ENCODE measurements at regions not wholly inside any gene's neighbourhood (a gene's known extent, or its start where the extent isn't known, plus 50 kb on each side); places are given as distances from the start of the nearest gene placed in this dataset.

DNA sequence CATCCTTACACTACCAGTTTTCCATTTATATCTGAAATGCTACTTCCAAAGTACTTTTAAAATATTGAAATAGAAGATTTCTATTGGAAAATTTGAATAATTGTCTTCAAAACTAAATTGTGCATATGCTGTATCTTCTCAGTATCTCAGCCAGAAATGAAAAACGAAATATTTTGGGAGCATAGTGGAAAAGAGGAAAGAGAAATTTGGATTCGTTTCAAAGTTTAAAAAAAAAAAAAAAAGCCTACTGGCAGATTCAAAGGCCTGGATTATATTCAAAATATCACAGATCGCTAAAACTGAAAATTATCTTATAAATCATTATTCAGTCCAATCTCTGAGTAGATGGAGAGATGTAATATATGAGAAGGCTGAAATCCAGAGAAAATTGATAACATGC lies 440.7 kb downstream of the TAF11L14 start:
- H3K27me3 ChIP-seq (ENCODE audit: insufficient read depth, low read length): no peaks in the 10 kb centered on the region
- no peak overlapping the region for H3K4me3 ChIP-seq (ENCODE audit: low read length)
- no peaks in the 10 kb centered on the region for H3K9me3 ChIP-seq (ENCODE audit: low read depth, low read length)
- H3K4me1 ChIP-seq (ENCODE audit: insufficient read depth, low read length): no peaks in the 10 kb centered on the region

DNA sequence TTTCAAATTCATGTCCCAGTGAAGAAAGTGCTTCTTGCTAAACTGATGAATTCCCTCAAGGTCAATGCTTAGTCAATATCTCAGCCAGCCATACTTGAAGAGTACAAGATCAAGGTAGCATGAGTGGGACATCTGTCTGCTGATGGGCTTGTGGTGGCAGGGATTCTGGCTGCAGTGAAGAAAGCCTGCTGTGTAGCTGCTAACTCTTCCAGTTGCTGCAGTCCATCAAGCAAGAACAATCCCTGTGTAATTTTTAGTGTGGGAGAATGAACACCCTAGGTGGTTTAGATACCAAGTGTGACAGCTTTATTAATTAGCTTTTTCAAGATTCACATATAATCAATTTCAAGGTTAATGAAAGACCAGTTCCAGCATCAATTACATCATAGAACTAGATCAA lies 443.9 kb downstream of the TAF11L14 start:
- no peaks in the 10 kb centered on the region for H3K9me3 ChIP-seq (ENCODE audit: low read depth, low read length)

DNA sequence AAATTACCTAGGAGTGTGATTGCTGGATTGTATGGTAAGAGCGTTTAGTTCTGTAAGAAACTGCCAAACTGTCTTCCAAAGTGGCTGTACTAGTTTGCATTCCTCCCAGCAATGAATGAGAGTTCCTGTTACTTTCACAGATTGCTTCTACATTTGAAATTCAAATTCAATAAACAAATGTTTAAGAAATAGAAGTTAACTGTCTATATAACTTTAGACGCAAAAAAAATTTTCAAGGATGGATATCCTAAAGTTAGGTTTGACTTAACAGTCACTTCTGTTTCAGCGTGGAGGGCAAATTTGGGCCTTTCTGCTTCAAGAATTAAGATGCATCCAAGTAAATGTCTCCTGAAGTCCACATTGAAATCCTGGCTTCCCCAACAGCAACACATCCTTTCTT lies 445.6 kb downstream of the TAF11L14 start:
- Histone ChIP-seq H3K4me1 (ENCODE audit: insufficient read depth, low read length) (no peaks in the 10 kb centered on the region), H3K4me3 (ENCODE audit: low read length) (no peak overlapping the region), H3K27me3 (ENCODE audit: insufficient read depth, low read length) (no peaks in the 10 kb centered on the region), H3K9me3 (ENCODE audit: low read depth, low read length) (no peaks in the 10 kb centered on the region)

More for the DNA sequence above, 443.9 kb downstream of the TAF11L14 start:
- Histone ChIP-seq H3K4me3 (ENCODE audit: low read length) (no peak overlapping the region), H3K27me3 (ENCODE audit: insufficient read depth, low read length) (no peaks in the 10 kb centered on the region), H3K4me1 (ENCODE audit: insufficient read depth, low read length) (no peaks in the 10 kb centered on the region)

DNA sequence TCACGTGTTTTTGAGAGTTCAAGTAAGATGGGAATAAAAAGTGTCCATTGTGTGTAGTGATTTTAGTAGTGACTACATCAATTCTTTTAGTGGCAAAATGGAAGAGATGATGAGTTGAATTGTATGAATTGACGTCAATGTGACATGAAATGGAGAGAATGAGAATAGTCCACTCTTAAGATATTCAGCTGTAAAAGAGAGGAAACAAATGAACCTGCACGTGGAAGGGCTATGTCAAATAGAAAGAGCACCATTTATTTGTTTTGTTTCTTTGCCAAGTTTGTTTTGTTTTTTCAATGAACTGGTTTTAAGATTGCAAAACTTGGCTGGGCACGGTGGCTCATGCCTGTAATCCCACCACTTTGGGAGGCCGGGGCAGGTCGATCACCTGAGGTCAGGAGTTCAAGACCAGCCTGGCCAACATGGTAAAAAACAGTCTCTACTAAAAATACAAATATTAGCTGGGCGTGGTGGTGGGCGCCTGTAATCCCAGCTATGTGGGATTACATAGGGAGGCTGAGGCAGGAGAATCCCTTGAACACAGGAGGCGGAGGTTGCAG lies 453.8 kb downstream of the TAF11L14 start:
- no peaks in the 10 kb centered on the region for H3K4me1 ChIP-seq (ENCODE audit: insufficient read depth, low read length)
- H3K27me3 ChIP-seq (ENCODE audit: insufficient read depth, low read length): no peaks in the 10 kb centered on the region
- H3K9me3 ChIP-seq (ENCODE audit: low read depth, low read length): no peaks in the 10 kb centered on the region
- no peak overlapping the region for H3K4me3 ChIP-seq (ENCODE audit: low read length)

DNA sequence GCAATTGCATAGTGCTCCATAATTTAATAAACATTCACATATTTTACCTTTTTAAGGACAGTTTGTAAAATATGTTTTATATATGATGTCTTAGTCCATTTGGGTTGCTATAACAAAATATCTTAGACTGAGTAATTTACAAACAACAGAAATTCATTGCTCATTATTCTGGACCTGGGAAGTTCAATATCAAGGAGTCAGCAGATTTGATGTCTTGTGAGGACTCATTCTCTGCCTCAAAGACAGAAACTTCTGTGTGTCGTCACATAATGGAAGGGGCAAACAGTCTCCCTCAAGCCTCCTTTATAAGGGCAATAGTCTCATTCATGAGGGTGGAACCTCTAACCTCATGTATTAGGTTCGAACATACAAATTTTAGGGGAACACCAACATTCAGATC lies 455.9 kb downstream of the TAF11L14 start:
- no peaks in the 10 kb centered on the region for H3K9me3 ChIP-seq (ENCODE audit: low read depth, low read length)
- no peak overlapping the region for H3K4me3 ChIP-seq (ENCODE audit: low read length)
- H3K4me1 ChIP-seq (ENCODE audit: insufficient read depth, low read length): no peaks in the 10 kb centered on the region
- H3K27me3 ChIP-seq (ENCODE audit: insufficient read depth, low read length): no peaks in the 10 kb centered on the region

DNA sequence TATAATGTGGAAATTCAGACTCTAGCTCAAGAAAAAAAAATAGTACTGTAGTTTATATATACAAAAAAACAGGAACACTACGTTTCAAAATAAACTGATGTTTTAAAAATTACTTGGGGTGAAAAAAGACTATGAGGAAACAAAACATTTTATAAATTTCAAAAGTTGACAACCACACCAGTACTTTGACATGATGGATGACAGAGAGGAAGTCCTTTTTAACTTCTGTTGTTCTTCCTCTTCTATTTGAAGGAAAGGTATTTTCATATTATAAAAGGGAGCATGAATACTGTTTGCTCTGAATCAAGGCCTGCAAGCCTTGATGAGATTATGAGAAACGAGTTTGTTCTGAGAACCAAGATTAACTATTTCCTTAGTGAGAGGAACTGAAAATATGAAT lies 456.9 kb downstream of the TAF11L14 start:
- no peaks in the 10 kb centered on the region for H3K27me3 ChIP-seq (ENCODE audit: insufficient read depth, low read length)
- no peaks in the 10 kb centered on the region for H3K9me3 ChIP-seq (ENCODE audit: low read depth, low read length)

DNA sequence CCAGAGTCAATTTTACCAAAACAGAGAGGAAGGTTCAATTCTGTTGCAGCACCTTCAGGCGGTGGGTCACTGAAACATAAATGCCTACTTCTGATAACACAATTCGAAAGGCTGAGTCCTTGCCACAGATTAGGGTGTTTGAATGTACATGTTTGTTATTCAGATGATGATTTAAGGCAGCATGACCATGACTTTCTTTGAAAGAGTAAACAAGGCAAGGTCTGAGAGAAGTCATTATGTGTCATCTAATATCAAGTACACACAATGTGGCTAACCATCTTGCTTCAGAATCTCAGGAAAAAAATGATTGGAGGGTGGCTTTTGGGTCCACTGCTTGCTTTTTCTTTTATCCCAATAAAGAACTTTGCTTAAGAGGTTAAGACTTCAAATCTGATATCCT lies 457.5 kb downstream of the TAF11L14 start:
- H3K4me3 ChIP-seq (ENCODE audit: low read length): no peak overlapping the region
- no peaks in the 10 kb centered on the region for H3K9me3 ChIP-seq (ENCODE audit: low read depth, low read length)
- H3K27me3 ChIP-seq (ENCODE audit: insufficient read depth, low read length): no peaks in the 10 kb centered on the region
- H3K4me1 ChIP-seq (ENCODE audit: insufficient read depth, low read length): no peaks in the 10 kb centered on the region

More for the DNA sequence above, 456.9 kb downstream of the TAF11L14 start:
- Histone ChIP-seq H3K4me3 (ENCODE audit: low read length) (no peak overlapping the region), H3K4me1 (ENCODE audit: insufficient read depth, low read length) (no peaks in the 10 kb centered on the region)

DNA sequence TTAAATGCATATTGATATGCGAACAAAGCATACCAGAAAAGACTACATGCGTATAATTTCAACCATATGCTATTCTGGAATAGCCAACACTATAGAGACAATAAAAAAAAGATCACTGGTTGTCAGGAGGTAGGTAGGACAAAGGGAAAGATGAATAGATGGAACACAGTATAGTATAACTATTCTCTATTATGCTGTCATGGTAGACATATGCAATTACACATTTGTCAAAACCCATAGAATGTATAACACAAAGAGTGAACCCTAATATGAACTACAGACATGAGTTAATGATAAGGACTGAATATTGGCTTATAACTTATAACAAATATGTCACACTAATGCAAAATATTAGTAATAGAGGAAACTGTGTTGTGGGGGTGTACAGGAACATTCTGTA lies 460.8 kb downstream of the TAF11L14 start:
- Histone ChIP-seq H3K4me1 (ENCODE audit: insufficient read depth, low read length) (no peaks in the 10 kb centered on the region), H3K27me3 (ENCODE audit: insufficient read depth, low read length) (no peaks in the 10 kb centered on the region), H3K4me3 (ENCODE audit: low read length) (no peak overlapping the region), H3K9me3 (ENCODE audit: low read depth, low read length) (no peaks in the 10 kb centered on the region)

DNA sequence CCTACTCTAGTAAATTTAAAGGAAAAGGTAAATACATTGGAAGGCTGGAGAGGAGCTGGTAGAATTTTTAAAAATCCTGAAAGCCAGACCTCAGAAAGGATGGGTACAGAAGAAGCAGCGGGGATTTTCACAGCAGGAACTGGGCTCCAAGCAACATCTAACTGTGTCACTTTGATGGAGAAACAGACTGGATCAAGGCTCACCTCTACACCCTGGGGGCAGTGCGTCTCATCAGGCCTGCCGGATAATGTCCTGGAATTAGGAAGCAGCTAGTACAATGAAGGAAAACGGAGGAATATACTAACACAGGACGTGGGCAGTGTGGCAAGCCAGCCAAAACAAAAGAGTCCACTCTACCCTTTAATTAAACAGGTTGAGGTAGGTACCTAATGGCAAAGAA lies 463.6 kb downstream of the TAF11L14 start:
- no peaks in the 10 kb centered on the region for H3K4me1 ChIP-seq (ENCODE audit: insufficient read depth, low read length)
- no peaks in the 10 kb centered on the region for H3K27me3 ChIP-seq (ENCODE audit: insufficient read depth, low read length)
- no peak overlapping the region for H3K4me3 ChIP-seq (ENCODE audit: low read length)
- H3K9me3 ChIP-seq (ENCODE audit: low read depth, low read length): no peaks in the 10 kb centered on the region

DNA sequence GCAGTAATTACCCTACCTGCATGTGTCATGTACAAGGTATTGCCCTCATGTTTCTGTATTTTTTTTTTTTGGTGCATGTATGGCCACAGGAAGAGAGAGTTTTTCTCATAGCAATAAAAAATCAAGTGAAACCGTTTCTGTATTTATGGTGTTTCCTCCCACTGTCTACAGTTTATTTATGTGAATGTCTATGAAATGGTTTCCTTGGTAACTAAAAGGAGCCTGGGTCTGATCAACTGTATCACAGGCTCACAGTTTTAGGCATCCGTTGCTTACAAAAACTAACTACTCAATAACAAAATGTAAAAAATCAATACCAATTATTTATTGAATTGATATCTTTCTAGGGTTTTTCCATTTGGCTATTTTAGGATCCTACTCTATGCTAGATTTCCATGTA lies 464.4 kb downstream of the TAF11L14 start:
- Histone ChIP-seq H3K4me1 (ENCODE audit: insufficient read depth, low read length) (no peaks in the 10 kb centered on the region), H3K9me3 (ENCODE audit: low read depth, low read length) (no peaks in the 10 kb centered on the region), H3K27me3 (ENCODE audit: insufficient read depth, low read length) (no peaks in the 10 kb centered on the region), H3K4me3 (ENCODE audit: low read length) (no peak overlapping the region)

DNA sequence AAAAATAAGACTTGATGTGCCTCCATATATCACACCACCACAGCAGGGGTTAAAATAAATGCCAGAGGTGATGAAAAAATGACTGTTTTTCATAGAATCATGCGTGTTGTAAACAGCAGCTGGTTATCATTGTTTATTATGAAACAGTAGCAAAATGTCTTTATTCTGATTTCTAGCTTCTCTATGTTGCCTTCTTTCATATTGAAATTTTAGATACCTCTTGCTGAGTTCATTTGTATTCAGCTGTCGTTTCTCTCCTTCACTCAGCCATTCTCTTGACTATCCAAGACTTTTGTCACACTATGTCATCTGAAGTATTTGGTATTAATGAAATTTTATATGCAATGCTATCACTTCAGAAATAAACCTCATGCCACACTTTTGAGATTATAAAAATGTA lies 465.0 kb downstream of the TAF11L14 start:
- H3K27me3 ChIP-seq (ENCODE audit: insufficient read depth, low read length): no peaks in the 10 kb centered on the region
- no peaks in the 10 kb centered on the region for H3K4me1 ChIP-seq (ENCODE audit: insufficient read depth, low read length)
- no peak overlapping the region for H3K4me3 ChIP-seq (ENCODE audit: low read length)
- H3K9me3 ChIP-seq (ENCODE audit: low read depth, low read length): no peaks in the 10 kb centered on the region

DNA sequence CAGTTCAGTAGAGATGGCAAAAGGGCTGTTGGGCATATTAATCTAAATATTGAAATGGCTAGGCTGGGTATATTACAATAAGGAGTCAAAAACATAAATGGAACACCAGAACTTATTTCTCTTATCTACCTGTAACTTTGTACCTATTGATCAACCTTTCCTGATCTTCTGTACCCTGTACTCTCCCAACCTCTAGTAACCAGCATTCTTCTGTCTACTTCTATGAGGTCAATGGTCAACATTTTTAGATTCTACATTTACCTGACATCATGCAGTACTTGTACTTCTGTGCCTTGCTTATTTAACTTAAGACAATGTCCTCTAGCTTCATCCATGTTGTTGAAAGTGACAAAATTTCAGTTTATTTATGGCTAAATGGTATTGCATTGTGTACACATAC lies 467.3 kb downstream of the TAF11L14 start:
- Histone ChIP-seq H3K4me3 (ENCODE audit: low read length) (no peak overlapping the region), H3K27me3 (ENCODE audit: insufficient read depth, low read length) (no peaks in the 10 kb centered on the region), H3K4me1 (ENCODE audit: insufficient read depth, low read length) (no peaks in the 10 kb centered on the region), H3K9me3 (ENCODE audit: low read depth, low read length) (no peaks in the 10 kb centered on the region)

DNA sequence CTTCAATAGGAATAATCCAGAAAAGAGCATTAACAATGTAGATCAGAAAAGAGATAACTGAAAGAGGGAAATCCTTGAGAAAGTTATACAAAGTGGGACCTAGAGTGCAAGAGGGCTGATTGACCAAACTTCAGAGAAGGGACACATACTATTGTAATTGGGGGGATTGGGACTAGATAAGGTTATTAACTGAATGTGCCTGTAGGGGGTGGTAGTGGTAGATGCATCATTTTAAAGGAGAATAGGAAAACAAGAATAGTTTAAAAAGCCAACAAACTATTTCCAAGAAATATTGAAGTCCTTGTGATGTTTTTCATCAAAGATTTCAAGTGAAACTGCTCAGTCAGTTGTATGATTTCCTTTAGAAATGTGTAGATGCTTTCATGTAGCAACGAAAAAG lies 468.5 kb downstream of the TAF11L14 start:
- no peaks in the 10 kb centered on the region for H3K27me3 ChIP-seq (ENCODE audit: insufficient read depth, low read length)
- no peaks in the 10 kb centered on the region for H3K9me3 ChIP-seq (ENCODE audit: low read depth, low read length)
- no peak overlapping the region for H3K4me3 ChIP-seq (ENCODE audit: low read length)
- no peaks in the 10 kb centered on the region for H3K4me1 ChIP-seq (ENCODE audit: insufficient read depth, low read length)

DNA sequence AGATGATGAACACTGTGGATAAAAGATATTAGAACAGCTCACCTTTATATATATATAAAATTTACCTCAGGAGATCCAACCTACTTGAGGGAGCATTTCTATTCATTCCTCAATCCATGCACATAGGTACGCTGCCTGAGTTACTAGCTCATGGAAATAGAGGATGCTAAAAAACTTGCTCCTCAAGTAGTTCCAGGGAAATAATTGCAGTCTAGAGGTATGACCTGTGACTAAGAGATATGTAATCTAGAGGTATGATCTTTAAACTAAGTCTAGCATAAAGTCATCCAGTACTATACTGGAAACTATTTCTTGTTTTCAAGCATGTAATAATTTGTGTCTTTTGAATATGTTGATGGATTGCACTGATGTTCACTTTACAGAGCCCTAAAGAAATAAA lies 471.2 kb downstream of the TAF11L14 start:
- no peak overlapping the region for H3K4me3 ChIP-seq (ENCODE audit: low read length)
- H3K9me3 ChIP-seq (ENCODE audit: low read depth, low read length): no peaks in the 10 kb centered on the region
- H3K4me1 ChIP-seq (ENCODE audit: insufficient read depth, low read length): no peaks in the 10 kb centered on the region
- no peaks in the 10 kb centered on the region for H3K27me3 ChIP-seq (ENCODE audit: insufficient read depth, low read length)

DNA sequence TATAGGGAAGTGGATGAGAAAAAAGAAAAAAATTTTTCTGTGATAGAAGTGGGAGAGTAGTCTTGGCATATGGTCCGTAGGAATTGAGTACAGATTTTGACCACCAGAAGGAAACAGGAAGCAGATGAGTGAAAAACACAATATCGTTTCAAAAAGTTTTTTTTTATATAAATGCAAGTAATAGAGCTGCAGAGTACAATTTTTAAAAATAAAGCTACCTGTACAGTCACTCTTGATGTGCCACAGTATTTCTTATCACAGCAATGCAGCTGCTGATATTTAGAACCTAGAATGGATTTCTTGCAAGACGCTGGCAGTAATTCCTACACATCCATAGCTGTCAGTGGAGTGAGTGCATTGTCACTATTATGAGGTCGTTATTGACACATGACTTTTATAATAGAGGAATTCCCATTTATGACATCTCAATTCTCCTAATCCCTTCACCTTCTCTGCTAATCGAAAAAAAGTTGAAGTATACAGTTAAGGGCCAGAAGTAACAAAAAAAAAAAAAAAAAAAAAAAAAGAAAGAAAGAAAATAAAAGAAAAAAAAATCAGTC lies 477.7 kb downstream of the TAF11L14 start:
- H3K4me3 ChIP-seq (ENCODE audit: low read length): no peak overlapping the region
- no peaks in the 10 kb centered on the region for H3K9me3 ChIP-seq (ENCODE audit: low read depth, low read length)
- H3K4me1 ChIP-seq (ENCODE audit: insufficient read depth, low read length): no peaks in the 10 kb centered on the region
- H3K27me3 ChIP-seq (ENCODE audit: insufficient read depth, low read length): no peaks in the 10 kb centered on the region

DNA sequence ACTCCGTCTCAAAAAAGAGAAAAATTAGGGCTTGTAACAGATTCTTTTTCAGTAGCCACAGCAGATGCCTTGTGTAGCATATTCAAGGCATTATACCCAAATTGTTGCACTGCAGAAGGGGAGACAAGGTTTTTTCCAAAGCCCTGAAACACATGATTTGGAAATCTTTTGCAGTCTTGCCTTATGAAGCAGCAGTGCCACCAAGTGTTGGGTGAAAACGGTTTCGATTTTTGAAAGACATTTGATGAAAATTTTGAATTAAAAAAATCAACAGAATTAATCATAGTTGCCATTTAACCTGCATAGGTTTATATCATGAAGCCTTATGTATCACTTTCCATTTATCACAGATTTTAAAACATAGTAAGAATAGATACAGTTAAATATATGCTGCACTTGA lies 479.5 kb downstream of the TAF11L14 start:
- Histone ChIP-seq H3K9me3 (ENCODE audit: low read depth, low read length) (no peaks in the 10 kb centered on the region), H3K27me3 (ENCODE audit: insufficient read depth, low read length) (no peaks in the 10 kb centered on the region), H3K4me1 (ENCODE audit: insufficient read depth, low read length) (no peaks in the 10 kb centered on the region), H3K4me3 (ENCODE audit: low read length) (no peak overlapping the region)
